HG03520 (cell line): ENCODE measurements at regions not wholly inside any gene's neighbourhood (a gene's known extent, or its start where the extent isn't known, plus 50 kb on each side); places are given as distances from the start of the nearest gene placed in this dataset.
A peak's percentile ranks its signal among the peaks of the same experiment; 100 is the strongest.
"Not testable (repeated sequence)": the region's sequence is repeated elsewhere in the genome, so short reads cannot be mapped to it uniquely, and the experiment has no call there.

ENCODE experiments used
- ATAC-seq: cut with Tn5 transposase; IDR thresholded peaks from one replicate; pipeline ENCODE4 v1.9.1; 2021; ENCODE audit warnings: mild to moderate bottlenecking, moderate library complexity; ENCODE audit not compliant: unreplicated experiment

- not testable (repeated sequence) for ATAC-seq
These were observed 5507.7 kb upstream of the TPTE start for GRCh38 chr21:5013455-5014304.

- not testable (repeated sequence) for ATAC-seq
These were observed 5506.2 kb upstream of the TPTE start for GRCh38 chr21:5015187-5015586.

- ATAC-seq: peak; percentile 49
These were observed 5502.3 kb upstream of the TPTE start for GRCh38 chr21:5019120-5019519.

- not testable (repeated sequence) for ATAC-seq
These were observed 5499.6 kb upstream of the TPTE start for GRCh38 chr21:5021815-5022214.

GRCh38 chr21:5022254-5022653, 5499.1 kb upstream of the TPTE start:
- ATAC-seq: not testable (repeated sequence)

- not testable (repeated sequence) for ATAC-seq
These were observed 5498.6 kb upstream of the TPTE start for GRCh38 chr21:5022748-5023147.

- ATAC-seq: not testable (repeated sequence)
These were observed 5486.2 kb upstream of the TPTE start for GRCh38 chr21:5035147-5035546.

- ATAC-seq: not testable (repeated sequence)
These were observed 5485.8 kb upstream of the TPTE start for GRCh38 chr21:5035587-5035986.

GRCh38 chr21:5037606-5038331, 5483.6 kb upstream of the TPTE start:
- ATAC-seq: not testable (repeated sequence)

GRCh38 chr21:5039926-5040325, 5481.5 kb upstream of the TPTE start:
- ATAC-seq: not testable (repeated sequence)

GRCh38 chr21:5042583-5042982, 5478.8 kb upstream of the TPTE start:
- ATAC-seq: not testable (repeated sequence)

GRCh38 chr21:5044812-5045211, 5476.6 kb upstream of the TPTE start:
- ATAC-seq: not testable (repeated sequence)

- ATAC-seq: not testable (repeated sequence)
These were observed 5469.9 kb upstream of the TPTE start for GRCh38 chr21:5051303-5052018.

GRCh38 chr21:5055027-5055754, 5466.2 kb upstream of the TPTE start:
- ATAC-seq: not testable (repeated sequence)

GRCh38 chr21:5055996-5056962, 5465.1 kb upstream of the TPTE start:
- not testable (repeated sequence) for ATAC-seq

GRCh38 chr21:5057077-5057476, 5464.3 kb upstream of the TPTE start:
- ATAC-seq: not testable (repeated sequence)

GRCh38 chr21:5060364-5061083, 5460.9 kb upstream of the TPTE start:
- ATAC-seq: not testable (repeated sequence)

- ATAC-seq: not testable (repeated sequence)
These were observed 5456.7 kb upstream of the TPTE start for GRCh38 chr21:5064581-5065142.
